C4-2B (cell line): ENCODE measurements at regions not wholly inside any gene's neighbourhood (a gene's known extent, or its start where the extent isn't known, plus 50 kb on each side); places are given as distances from the start of the nearest gene placed in this dataset.

ENCODE experiments used
- CTCF ChIP-seq: fragments of 450-650 bp; conservative IDR thresholded peaks from 2 replicates; pipeline ENCODE4 v1.5.1; 2017; ENCODE audit warnings: mild to moderate bottlenecking
- ZFX ChIP-seq: fragments of 450-650 bp; IDR thresholded peaks from 2 replicates; pipeline ENCODE4 v1.6.1; 2017

- no peak for TF ChIP-seq CTCF
- TF ChIP-seq ZFX = no peak
These were observed 63.5 kb upstream of the IRX4 start for GRCh38 chr5:1946122-1946677.
